H9 (cell line): ENCODE measurements at regions not wholly inside any gene's neighbourhood (a gene's known extent, or its start where the extent isn't known, plus 50 kb on each side); places are given as distances from the start of the nearest gene placed in this dataset.

Experiments
- DNase-seq: peaks from one replicate; pipeline ENCODE4 v3.0.0-alpha.2; 2017
- H2AFZ ChIP-seq: one replicate; pipeline ENCODE4 v1.6.1; 2013; ENCODE audit warnings: mild to moderate bottlenecking, low read length, control low read depth, moderate library complexity
- H2AK5ac ChIP-seq: 2 replicates; pipeline ENCODE4 v1.6.1; 2013; ENCODE audit warnings: low read length, control low read depth, mixed read lengths; ENCODE audit not compliant: insufficient read length
- H2BK120ac ChIP-seq: one replicate; pipeline ENCODE4 v1.6.1; 2013; ENCODE audit warnings: low read depth, mild to moderate bottlenecking, low read length, control low read depth, inconsistent platforms; ENCODE audit not compliant: poor library complexity, severe bottlenecking
- H2BK12ac ChIP-seq: 2 replicates; pipeline ENCODE4 v1.6.1; 2013; ENCODE audit warnings: low read length, control low read depth, mixed read lengths, low read depth; ENCODE audit not compliant: insufficient read length
- H2BK15ac ChIP-seq: 2 replicates; pipeline ENCODE4 v1.6.1; 2013; ENCODE audit warnings: low read depth, low read length, control low read depth
- H2BK20ac ChIP-seq: one replicate; pipeline ENCODE4 v1.6.1; 2013; ENCODE audit warnings: low read depth, mild to moderate bottlenecking, low read length, control low read depth, inconsistent platforms; ENCODE audit not compliant: poor library complexity, severe bottlenecking
- H2BK5ac ChIP-seq: 2 replicates; pipeline ENCODE4 v1.6.1; 2013; ENCODE audit warnings: low read length, control low read depth, mixed read lengths; ENCODE audit not compliant: insufficient read length
- H3K14ac ChIP-seq: 2 replicates; pipeline ENCODE4 v1.6.1; 2013; ENCODE audit warnings: low read length, control low read depth; ENCODE audit not compliant: insufficient read depth
- H3K18ac ChIP-seq: 2 replicates; pipeline ENCODE4 v1.6.1; 2013; ENCODE audit warnings: low read depth, mild to moderate bottlenecking, mixed read lengths, low read length, control low read depth; ENCODE audit not compliant: insufficient read length
- H3K23ac ChIP-seq: 2 replicates; pipeline ENCODE4 v1.6.1; 2013; ENCODE audit warnings: low read length, control low read depth, mixed read lengths, low read depth; ENCODE audit not compliant: insufficient read length
- H3K23me2 ChIP-seq: 2 replicates; pipeline ENCODE4 v1.6.1; 2013; ENCODE audit warnings: low read depth, mild to moderate bottlenecking, mixed read lengths, low read length, control low read depth; ENCODE audit not compliant: insufficient read length, poor library complexity, severe bottlenecking
- H3K27ac ChIP-seq: 2 replicates; pipeline ENCODE4 v1.5.1; 2013; ENCODE audit warnings: low read length, control low read depth, mixed read lengths, low read depth; ENCODE audit not compliant: insufficient read length
- H3K27me3 ChIP-seq: 2 replicates; pipeline ENCODE4 v1.6.1; 2013; ENCODE audit warnings: low read length, control low read depth, inconsistent platforms; ENCODE audit not compliant: insufficient read depth
- H3K4ac ChIP-seq: 2 replicates; pipeline ENCODE4 v1.6.1; 2013; ENCODE audit warnings: low read depth, mild to moderate bottlenecking, control low read depth, inconsistent platforms, low read length, moderate library complexity
- H3K4me1 ChIP-seq: 2 replicates; pipeline ENCODE4 v1.6.1; 2013; ENCODE audit warnings: low read length, control low read depth, inconsistent platforms; ENCODE audit not compliant: insufficient read depth
- H3K4me2 ChIP-seq: 2 replicates; pipeline ENCODE4 v1.6.1; 2013; ENCODE audit warnings: low read length, control low read depth, mixed read lengths; ENCODE audit not compliant: insufficient read length, insufficient read depth
- H3K56ac ChIP-seq: 2 replicates; pipeline ENCODE4 v1.6.1; 2013; ENCODE audit warnings: low read depth, mild to moderate bottlenecking, mixed read lengths, low read length, control low read depth; ENCODE audit not compliant: insufficient read length
- H3K79me1 ChIP-seq: 2 replicates; pipeline ENCODE4 v1.6.1; 2013; ENCODE audit warnings: low read depth, mild to moderate bottlenecking, moderate library complexity, low read length, control low read depth, inconsistent platforms; ENCODE audit not compliant: insufficient read depth, poor library complexity, severe bottlenecking
- H3K79me2 ChIP-seq: 2 replicates; pipeline ENCODE4 v1.6.1; 2013; ENCODE audit warnings: low read length, control low read depth, inconsistent platforms; ENCODE audit not compliant: insufficient read depth
- H3K9ac ChIP-seq: 2 replicates; pipeline ENCODE4 v1.6.1; 2013; ENCODE audit warnings: low read length, control low read depth, mixed read lengths; ENCODE audit not compliant: insufficient read length; ENCODE audit errors: extremely low read depth
- H3K9me3 ChIP-seq: one replicate; pipeline ENCODE4 v1.6.1; 2013; ENCODE audit warnings: low read depth, low read length, inconsistent platforms; ENCODE audit not compliant: control insufficient read depth
- H3T11ph ChIP-seq: one replicate; pipeline ENCODE4 v1.6.1; 2013; ENCODE audit warnings: mild to moderate bottlenecking, low read length, control low read depth, inconsistent platforms
- H4K20me1 ChIP-seq: one replicate; pipeline ENCODE4 v1.6.1; 2013; ENCODE audit not compliant: control insufficient read depth, insufficient read length, insufficient read depth
- H4K5ac ChIP-seq: 2 replicates; pipeline ENCODE4 v1.6.1; 2013; ENCODE audit warnings: low read depth, mild to moderate bottlenecking, mixed read lengths, low read length, control low read depth; ENCODE audit not compliant: insufficient read length
- H4K8ac ChIP-seq: replicated peaks from 2 replicates; pipeline ENCODE4 v1.6.1; 2013; ENCODE audit warnings: low read length, control low read depth, mixed read lengths, low read depth; ENCODE audit not compliant: insufficient read length
- H4K91ac ChIP-seq: 2 replicates; pipeline ENCODE4 v1.6.1; 2013; ENCODE audit warnings: low read depth, mild to moderate bottlenecking, moderate library complexity, mixed read lengths, low read length, control low read depth; ENCODE audit not compliant: insufficient read length
- H3K27ac Mint-ChIP-seq, 3 experiments: 2 replicates in 2 of 3; 3 replicates in 1 of 3; pipeline ENCODE4 v1.8.0; 2020 to 2021; ENCODE audit warnings: mixed read lengths in 3 of 3, mild to moderate bottlenecking in 1 of 3, moderate library complexity in 1 of 3
- H3K27me3 Mint-ChIP-seq: 2 replicates; pipeline ENCODE4 v1.8.0; 2021; ENCODE audit warnings: low read depth, mild to moderate bottlenecking, moderate library complexity, mixed read lengths
- H3K36me3 Mint-ChIP-seq, 3 experiments: 2 replicates in 2 of 3; 3 replicates in 1 of 3; pipeline ENCODE4 v1.8.0; 2020 to 2021; ENCODE audit warnings: low read depth in 3 of 3, mixed read lengths in 3 of 3; ENCODE audit not compliant: insufficient read depth in 1 of 3
- H3K4me1 Mint-ChIP-seq, 2 experiments: 2 replicates each; pipeline ENCODE4 v1.8.0; 2020; ENCODE audit warnings: mixed read lengths in 2 of 2
- H3K4me3 Mint-ChIP-seq, 2 experiments: 2 replicates in 1 of 2; 3 replicates in 1 of 2; pipeline ENCODE4 v1.8.0; 2020 to 2021; ENCODE audit warnings: mild to moderate bottlenecking in 2 of 2, mixed read lengths in 2 of 2, moderate library complexity in 1 of 2
- H3K9me3 Mint-ChIP-seq, 2 experiments: 2 replicates in 1 of 2; 3 replicates in 1 of 2; pipeline ENCODE4 v1.8.0; 2020; ENCODE audit warnings: mild to moderate bottlenecking in 2 of 2, mixed read lengths in 2 of 2, moderate library complexity in 1 of 2
- CTCF ChIP-seq: fragments of 200-600 bp; sonication (generic); conservative IDR thresholded peaks from 3 replicates; pipeline ENCODE4 v1.8.0; 2021; ENCODE audit warnings: antibody characterized with exemption, mild to moderate bottlenecking
- WGBS: extraction: QIAGEN DNeasy Blood & Tissue Kit; methylation state at CpG from one replicate; pipeline ENCODE4 v1.1.7; 2013; ENCODE audit warnings: missing lambda C conversion rate, low lambda C conversion rate, mixed read lengths; ENCODE audit not compliant: insufficient read length; ENCODE audit errors: extremely low coverage; 5-methylcytosine and 5-hydroxymethylcytosine counted together

GRCh38 chr5:25362799-25363198, 718.0 kb upstream of the CDH10 start:
- Histone ChIP-seq H3K14ac (no peak overlapping the region), H3K18ac (no peak overlapping the region), H3K27me3 (no peaks in the 10 kb centered on the region), H3K4me1 (no peaks in the 10 kb centered on the region), H4K5ac (no peak overlapping the region), H3K23ac (no peak overlapping the region), H3K79me1 (no peaks in the 10 kb centered on the region), H3T11ph (no peak overlapping the region), H3K4ac (no peak overlapping the region), H3K79me2 (no peaks in the 10 kb centered on the region), H4K8ac (no peak overlapping the region), H3K9ac (no peak overlapping the region), H3K23me2 (no peaks in the 10 kb centered on the region), H3K9me3 (no peaks in the 10 kb centered on the region), H4K91ac (no peak overlapping the region), H2BK20ac (no peak overlapping the region), H2BK5ac (no peak overlapping the region), H2AK5ac (no peak overlapping the region), H4K20me1 (no peaks in the 10 kb centered on the region), H2AFZ (no peak overlapping the region), H2BK12ac (no peak overlapping the region), H3K56ac (no peak overlapping the region), H3K4me2 (no peak overlapping the region), H2BK15ac (no peak overlapping the region), H2BK120ac (no peak overlapping the region), H3K27ac (no peak overlapping the region)
- Mint-ChIP-seq H3K36me3 (peaks cover 21 to 62% (median 48%) of the 10 kb centered on the region in 3 experiments), H3K4me1 (peaks cover 22 to 27% of the 10 kb centered on the region in 2 experiments), H3K9me3 (peaks cover 19 to 40% of the 10 kb centered on the region in 2 experiments), H3K4me3 (no peak overlapping the region), H3K27me3 (no peaks in the 10 kb centered on the region), H3K27ac (no peak overlapping the region)
- no peak for TF ChIP-seq CTCF
- peak; percentile 33 for DNase-seq
- no CpG with 5 or more reads among the region's 5 CpGs for WGBS
